ENCODE measurements at regions not wholly inside any gene's neighbourhood (a gene's known extent, or its start where the extent isn't known, plus 50 kb on each side); places are given as distances from the start of the nearest gene placed in this dataset.

DNA sequence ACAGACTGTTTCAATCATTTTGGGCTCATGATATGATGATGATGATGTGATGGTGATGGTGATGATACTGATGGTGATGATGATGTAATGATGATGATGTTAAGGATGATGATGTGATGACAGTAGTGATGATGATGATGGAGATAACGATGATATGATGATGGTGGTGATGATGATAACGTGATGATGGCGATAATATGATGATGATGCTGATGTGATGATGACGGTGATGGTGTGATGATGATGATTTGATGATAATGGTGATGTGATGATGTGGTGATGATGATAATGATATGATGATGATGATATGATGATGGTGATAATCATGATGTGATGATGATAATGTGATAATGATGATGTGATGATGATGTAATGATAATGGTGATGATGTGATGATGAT is 612.6 kb downstream of the AACS start:
- no peak for DNase-seq (ENCODE audit: low read depth)

DNA sequence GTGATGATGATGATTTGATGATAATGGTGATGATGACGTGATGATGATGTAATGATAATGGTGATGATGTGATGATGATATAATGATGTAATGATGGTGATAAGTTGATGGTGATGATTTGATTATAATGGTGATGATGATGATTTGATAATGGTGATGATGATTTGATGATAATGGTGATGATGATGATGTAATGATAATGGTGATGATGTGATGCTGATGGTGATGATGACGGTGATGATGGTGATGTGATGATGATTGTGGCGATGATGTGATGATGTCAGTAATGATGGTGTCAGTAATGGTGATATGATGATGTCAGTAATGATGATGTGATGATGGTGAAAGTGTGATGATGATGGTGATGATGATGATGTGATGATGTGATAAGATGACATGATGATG is 613.4 kb downstream of the AACS start:
- DNase-seq (ENCODE audit: low read depth), result no peak

DNA sequence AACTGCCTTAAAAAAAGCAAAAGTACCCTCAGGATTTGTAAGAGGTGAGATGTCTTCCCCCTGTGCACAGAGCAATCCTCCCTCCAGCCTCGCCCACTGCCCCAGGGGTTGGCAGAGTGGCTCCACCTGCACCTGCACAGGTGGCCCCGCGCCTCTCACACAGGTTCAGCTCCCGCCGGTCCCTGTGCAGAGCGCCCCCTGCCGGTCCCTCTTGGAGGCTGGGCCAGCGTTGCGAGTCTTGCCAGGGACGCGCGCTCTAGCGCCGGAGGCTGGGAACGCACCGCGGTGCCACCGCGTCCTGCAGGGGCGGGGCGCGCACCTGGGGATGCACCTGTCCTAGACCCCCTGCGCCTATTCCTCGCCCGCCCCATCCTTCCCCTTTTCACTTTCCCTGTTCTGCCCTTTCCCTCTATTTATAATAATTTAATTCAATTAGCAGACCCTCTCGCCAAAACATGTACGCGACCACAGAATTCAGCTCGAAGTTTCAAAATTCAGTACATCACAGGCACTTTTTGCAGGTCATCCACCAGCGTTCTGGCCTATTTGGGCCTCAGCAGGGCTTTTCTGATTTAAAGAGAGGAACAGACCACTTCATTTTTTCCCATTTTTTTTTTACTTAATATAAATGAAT is 618.6 kb downstream of the AACS start:
- DNase-seq (ENCODE audit: low read depth), result no peak

DNA sequence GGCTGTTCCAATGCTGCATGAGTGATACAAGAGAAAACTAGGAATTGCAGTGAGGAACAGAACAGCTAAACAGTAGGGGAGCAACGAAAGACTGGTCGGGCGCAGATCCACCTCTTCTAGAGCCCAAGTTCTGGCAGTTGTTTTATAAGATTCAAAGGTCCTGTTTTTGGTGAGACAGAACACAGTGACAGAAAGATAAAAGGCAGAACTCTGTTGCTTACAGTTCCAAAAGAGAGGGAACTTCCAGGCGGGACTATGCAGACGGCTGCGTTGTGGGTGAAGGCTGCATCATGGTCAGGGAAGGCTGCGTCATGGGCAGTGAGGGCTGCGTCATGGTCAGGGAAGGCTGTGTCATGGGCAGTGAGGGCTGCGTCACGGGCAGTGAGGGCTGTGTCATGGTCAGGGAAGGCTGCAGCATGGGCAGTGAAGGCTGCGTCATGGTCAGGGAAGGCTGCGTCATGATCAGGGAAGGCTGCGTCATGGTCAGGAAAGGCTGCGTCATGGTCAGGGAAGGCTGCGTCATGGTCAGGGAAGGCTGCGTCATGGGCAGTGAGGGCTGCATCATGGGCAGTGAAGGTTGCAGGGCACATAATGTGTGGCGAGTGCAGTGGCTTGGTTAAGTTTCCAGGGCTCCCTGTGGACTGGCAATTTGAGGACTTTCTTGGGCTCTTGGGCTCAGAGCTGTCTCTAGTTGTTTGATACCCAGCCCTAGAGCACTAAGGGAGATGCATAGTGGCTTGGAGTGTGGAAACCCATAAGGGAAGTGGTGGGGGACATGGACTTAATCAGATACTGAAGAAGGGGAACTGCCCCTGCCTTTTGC is 619.9 kb downstream of the AACS start:
- DNase-seq (ENCODE audit: low read depth), result no peak

DNA sequence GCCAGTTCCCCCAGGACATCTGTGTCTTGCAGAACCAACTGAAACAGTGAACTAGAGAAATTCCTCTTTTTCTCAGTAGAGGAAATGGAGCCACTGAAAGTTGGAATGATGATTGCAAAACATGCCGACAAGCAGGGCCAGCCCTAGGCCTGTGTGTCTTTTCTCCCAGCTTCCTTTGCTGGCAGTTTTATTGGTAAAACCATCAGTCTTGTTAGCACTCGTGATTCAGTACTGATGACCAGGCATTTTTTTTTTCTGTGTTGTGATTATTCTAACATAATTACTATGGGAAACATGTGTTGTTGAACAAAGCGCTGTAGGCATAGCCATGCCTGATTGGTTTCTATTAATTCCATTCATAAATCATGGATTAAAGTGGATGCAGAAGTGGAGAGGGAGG is 620.7 kb downstream of the AACS start:
- no peak for DNase-seq (ENCODE audit: low read depth)

DNA sequence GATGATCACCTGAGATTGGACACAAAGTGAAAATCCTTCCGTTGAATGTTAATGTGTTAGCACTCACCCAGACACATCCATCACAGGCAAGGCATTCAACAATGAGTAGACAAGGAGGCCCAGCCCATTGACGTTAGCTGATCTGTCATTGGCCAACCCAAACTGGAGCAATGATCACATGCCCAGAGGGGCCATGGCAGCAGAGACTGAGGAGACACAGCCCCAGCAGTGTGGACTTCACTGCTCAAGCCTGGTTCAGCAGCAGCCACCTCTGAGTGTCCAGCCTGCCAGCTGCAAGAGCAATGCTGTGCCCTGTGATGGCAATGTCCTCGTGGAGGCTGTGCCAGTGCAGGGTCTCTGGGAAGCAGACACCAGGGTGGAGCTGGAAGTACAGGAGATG is 622.2 kb downstream of the AACS start:
- no peak for DNase-seq (ENCODE audit: low read depth)

DNA sequence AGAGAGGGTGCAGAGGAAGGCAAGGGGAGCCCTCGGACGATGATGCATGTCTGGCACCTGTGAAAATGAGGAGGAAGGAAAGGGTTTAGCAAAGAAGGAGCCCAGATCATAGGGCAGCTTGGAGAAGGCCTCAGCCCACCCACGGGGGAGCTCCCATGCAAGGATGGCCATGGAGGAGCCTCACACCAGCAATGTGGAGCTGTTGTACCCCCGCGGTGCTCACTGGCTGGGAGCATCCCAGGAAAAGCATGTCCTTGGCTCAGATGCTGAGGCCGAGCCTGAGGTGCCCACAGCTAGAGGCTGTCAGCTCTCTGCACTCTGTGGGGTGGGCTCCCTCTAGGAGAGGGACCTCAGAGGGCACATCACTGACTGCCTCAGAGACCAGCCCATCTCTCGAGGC is 622.6 kb downstream of the AACS start:
- no peak for DNase-seq (ENCODE audit: low read depth)

DNA sequence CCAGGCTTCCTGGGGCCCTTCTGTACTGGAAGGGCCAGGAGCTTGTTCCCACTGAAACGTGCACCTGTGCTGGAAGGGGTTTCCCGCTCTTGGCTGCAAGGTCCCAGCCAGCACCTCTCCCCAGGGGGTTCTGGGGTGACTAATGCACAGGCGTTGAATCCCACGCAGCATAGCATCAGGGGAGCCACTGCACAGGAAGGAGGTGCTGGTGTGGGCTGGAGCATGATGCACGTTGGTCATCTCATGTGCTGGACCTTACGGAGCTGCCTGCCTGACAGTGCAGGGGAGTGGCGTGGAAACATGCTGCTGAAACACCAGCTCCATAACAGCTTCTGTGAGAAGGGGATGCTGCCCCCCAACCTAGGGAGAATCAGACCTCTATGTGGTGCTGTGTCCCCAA is 623.0 kb downstream of the AACS start:
- DNase-seq (ENCODE audit: low read depth), result no peak

DNA sequence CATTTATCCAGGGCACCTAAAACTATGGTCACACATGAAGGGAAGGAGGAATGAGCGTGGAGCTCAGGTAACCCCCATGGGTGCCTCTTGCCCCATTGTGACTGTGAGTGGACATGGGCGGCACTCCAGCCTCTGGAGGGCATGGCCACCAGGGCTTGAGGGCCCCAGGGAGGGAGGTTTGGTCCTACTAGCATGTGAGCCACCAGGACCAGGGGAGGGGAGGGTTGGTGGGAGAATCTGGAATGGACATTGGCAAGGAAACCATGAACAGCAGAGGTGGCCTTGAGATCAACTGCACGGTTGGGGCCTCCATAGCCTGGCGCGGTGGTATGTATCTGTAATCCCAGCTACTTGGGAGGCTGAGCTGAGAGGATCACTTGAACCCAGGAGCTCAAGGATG is 623.6 kb downstream of the AACS start:
- DNase-seq (ENCODE audit: low read depth), result no peak

DNA sequence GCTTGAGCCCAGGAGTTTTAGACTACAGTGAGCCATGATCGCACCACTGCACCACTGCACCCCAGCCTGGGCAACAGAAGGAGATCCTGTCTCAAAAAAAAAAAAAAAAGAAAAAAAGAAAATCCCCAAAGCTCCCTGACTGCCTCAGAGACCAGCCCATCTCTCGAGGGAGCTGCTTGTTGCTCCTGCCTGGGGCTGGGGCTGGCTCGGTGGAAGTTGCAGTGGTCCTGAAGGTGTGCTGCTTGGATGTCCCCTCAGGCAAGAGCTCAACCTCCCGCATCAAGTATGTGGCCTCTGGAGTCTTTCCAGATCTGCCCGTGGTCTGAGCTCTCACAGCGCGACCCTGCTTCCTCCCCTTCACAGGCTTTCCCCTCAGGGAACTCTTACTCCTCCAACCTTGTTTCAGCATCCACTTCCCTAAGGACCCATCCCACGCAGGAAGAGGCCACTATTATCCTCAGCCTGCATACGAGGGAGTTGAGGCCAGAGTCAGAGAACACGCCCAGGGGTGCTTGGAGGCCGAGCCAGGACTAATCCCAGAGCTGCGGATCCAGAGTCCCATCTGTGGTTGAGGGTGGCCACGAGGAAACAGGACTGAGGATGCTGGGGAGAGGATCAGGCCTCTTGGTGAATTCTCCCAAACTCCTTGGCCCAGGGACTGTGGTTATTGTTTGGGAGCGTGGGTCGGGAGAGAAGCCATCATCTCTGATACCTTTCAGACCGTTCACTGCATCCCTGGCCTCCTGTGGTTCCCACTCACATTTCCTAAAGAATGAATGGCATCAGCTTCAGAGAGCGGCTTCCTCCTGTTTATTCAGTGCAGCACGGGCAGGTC is 624.6 kb downstream of the AACS start:
- no peak for DNase-seq (ENCODE audit: low read depth)

DNA sequence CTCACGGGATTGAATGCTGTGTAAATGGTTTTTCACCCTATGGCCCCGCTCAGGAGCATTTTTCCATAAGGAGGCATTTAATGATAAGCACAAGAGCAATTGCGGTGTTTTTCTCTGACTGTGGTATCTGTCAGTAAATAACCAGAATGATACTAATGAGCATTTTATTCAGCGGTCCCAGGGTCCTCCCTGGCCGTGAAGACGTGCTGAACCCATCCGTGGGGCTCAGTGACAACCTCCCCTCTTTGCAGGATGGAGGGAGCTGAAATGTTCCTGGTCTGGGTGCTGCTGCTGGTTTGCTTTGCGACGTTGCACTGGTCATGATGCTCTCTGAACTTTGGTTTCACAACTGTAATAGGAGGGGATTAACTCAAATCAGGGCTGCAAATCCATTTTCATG is 625.6 kb downstream of the AACS start:
- no peak for DNase-seq (ENCODE audit: low read depth)

DNA sequence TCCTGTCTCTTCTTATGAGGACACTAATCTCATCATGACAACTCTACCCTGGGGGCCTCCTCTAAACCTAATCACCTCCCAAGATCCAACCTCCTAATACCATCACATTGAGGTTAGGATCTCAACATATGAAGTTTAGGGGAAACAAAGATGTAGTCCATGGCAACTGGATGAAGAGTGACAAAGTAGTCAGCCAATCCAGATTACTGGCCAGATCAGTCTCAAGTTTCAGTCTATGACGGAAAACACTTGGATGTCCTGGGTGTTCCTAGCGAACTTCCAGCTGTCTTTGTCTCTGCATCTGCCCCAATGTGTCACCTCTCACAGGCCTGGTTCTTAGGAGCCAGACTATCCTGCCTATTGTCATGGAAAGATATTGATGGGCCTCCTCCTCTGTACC is 630.8 kb downstream of the AACS start:
- DNase-seq (ENCODE audit: low read depth), result no peak

DNA sequence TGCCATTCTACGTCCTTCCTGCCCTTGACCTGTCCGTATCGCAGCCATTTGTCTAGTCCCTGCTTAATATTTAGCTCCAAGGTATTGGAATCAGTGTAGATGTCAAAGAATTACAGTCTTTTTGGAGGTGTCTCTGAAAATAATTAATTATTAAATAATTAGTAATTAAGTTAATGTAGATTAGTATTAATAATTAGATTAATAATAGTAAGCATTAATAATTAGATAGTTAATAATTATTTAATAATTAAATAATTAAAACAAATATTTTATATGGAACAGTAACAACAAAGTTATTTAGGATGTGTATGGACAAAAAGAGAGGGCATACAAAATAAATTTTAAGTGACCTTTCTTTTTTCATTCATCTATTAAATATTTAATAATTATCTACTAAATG is 639.6 kb downstream of the AACS start:
- DNase-seq (ENCODE audit: low read depth), result no peak

DNA sequence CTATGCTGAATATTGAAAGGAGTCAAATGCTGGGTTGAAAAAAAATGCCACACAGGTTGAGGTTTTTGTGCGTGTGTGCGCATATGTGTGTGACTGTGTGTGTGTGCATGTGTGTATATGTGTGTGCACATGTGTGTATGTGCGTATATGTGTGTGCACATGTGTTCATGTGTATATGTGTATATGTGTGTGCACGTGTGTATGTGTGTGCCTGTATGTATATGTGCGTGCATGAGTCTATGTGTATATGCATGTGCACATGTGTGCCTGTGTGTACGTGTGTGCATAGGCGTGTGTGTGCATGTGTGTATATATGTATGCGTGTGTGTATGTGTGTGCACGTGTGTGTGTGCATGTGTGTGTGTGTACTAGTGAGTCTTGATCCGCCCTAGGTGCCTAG is 655.7 kb downstream of the AACS start:
- DNase-seq (ENCODE audit: low read depth), result no peak

DNA sequence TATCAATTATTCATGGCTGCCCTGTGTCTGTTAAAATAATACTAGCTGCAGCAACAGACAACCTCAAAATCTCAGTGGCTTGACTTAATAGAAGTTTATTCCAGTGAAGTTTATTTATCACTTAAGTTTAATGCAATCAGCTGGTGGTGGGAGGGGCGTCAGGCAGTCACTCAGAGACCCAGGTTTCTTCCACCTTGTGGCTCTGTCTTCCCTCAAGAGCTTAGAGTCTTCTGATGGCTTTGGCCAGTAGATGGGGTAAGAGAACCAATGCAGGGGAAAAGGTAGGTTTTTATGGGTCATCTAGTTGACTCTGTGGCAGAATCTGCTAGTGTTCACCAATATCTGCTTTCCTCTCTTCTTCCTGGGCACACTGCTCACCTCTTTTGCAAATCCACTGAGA is 668.9 kb downstream of the AACS start:
- no peak for DNase-seq (ENCODE audit: low read depth)

DNA sequence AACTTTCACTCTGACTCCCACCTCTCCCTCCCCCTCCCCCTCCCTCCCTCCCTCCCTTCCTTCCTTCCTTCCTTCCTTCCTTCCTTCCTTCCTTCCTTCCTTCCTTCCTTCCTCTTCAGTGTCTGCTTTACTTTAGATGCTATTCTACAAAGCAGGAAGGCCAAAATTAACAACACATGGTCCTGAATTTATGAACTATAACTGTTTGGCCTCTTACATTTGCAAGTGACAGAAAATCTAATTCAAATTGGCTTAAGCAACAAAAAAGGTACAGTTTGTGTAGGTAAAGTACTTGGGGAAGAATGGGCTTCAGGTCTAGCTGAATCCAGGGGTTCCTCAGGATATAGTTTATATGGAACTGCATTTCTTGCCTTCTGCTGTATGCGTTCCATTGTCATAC is 673.0 kb downstream of the AACS start:
- no peak for DNase-seq (ENCODE audit: low read depth)

DNA sequence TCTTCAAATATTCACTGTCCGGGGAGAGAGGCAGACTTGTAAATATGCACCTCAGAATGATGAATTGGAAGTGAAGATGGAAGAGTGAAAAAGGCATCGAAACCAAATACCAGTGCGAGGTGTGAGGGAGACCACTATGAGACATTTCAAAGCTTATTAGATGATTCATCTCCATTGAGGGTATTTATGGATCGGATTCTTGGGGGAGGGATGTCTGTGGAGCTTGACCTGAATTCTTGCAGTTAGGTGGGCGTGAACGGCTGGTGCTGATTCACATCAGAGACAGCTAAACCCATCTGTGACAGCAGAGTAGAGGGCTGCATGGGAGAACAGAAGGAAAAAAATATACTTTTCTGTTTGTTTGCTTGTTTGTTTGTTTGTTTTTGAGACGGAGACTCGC is 677.2 kb downstream of the AACS start:
- DNase-seq (ENCODE audit: low read depth), result no peak

DNA sequence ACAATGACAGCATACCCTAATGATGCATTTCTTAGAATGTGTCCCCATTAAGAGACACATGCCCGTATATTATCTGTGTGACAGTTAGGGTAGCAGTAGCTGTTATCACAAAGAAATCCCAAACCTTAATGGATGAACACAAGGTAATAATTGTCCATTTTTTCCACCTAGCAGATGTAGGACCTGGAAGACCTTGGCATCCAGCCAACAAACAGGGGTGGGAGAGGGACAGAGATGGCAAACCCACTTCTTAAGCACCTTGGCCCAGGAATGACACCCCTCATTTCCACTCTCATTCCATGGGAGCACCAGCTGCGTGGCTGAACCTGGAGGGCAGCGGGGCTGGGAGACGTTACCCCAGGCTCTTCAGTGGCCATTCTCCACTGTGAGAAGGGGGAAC is 679.0 kb downstream of the AACS start:
- no peak for DNase-seq (ENCODE audit: low read depth)

DNA sequence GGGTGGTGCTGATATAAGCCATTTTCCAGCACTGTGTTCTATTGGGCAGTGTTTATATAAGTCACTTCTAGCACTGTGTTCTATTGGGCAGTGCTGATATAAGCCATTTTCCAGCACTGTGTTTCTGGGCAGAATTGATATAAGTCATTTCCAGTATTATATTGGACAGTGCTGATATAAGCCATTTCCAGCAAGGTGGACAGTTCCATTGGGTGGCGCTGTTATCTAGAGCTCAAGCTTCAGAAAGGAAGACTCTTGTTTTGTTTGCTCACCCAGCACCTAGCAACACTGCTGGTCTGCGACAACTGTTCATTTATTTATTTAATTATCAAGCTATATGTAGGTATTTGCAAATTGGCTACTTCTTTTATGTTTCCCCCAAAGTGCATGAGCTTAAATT is 690.3 kb downstream of the AACS start:
- no peak for DNase-seq (ENCODE audit: low read depth)

DNA sequence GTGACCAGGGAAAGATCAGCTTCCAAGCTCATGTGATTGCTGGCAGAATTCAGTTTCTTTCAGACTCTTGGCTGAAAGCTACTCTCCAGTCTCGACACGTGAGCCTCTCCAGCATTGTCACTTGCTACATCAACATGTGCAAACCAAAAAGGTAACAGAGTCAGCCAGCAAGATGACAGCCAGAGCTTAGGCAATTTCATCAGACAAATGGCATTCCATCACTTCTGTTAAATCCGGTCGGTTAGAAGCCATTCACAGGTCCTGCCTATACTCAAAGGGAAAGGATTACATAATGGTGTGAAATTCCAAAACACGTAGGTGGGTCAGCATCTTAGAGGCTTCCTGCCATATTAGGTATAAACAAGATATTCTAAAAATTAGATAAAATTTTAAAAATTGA is 700.9 kb downstream of the AACS start:
- no peak for DNase-seq (ENCODE audit: low read depth)

DNA sequence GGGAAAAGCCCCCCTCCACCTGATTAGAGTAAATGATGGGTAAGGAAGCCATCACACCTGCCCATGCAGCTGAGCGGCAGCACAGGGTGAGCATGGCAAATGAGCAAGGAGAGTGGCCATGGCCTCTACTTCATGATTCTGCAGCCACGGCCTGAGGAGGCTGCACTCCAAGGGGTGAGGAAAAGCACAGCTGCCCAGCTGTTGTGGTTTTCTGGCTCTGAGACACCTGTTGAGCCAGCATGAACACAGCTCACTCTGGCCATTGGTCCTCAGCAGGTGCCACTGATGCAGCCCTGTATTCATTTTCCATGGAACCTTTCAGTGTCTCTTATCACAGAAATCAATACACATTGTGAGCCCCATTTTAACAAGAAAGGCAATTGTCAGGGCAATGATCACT is 707.2 kb downstream of the AACS start:
- no peak for DNase-seq (ENCODE audit: low read depth)

DNA sequence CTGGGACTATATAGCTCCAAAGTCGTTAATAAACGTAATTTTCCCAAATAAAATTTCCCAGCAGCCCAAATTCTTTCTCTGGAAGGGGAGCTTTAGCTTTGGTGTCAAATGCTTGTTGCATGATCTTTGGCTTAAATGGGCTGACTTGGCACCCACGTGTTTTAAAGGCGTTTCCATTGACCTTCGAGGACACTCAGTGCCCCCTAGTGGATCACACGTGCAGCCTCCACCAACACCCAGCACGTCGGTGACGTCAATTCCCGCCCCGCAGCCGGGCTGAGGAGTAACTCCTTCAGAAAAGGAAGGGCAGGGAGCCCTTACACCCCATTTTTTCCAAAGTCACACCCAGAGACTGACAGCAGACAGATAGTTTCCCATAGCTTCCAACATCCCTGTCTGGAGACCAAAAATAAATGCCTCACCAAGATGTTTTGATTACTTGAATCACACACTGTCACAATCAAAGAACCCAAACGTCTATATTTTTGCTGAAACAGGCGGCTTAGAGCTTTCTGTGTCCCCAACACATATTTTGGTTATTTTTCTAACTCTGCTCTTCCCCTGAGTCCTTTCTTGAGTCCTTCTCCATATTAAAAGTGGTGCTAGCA is 707.9 kb downstream of the AACS start:
- no peak for DNase-seq (ENCODE audit: low read depth)

DNA sequence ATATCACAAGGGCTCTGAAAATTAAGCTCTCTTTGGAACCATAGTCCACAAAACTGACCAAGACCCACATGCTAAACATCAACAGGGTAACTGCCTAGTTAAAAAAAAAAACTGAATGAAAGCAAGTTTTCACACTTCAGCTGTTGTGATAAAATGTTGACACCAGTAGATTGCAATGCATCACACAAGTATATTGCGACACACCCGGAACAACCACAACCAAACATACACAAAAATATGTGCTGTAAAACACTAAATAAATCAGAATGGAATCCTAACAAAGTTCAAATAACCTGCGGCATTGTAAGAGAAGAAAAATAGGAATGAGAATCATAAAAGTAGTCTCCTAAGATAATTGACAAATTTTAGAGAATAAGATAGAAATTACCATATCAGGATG is 710.3 kb downstream of the AACS start:
- DNase-seq (ENCODE audit: low read depth), result no peak

All from stimulated activated CD8-positive, alpha-beta memory T cell treated with anti-CD3 and anti-CD28 coated beads, Interleukin-15, amount 100 ng/mL, for 1 hour (primary cell).